ENCODE measurements at regions not wholly inside any gene's neighbourhood (a gene's known extent, or its start where the extent isn't known, plus 50 kb on each side); places are given as distances from the start of the nearest gene placed in this dataset.

- TF ChIP-seq EZH2 (IDR thresholded peaks at IDR 0.05; ENCODE audit: borderline replicate concordance, low read depth, low read length, severe bottlenecking) (no peak), CTCF (IDR thresholded peaks at IDR 0.05; ENCODE audit: borderline replicate concordance, extremely low read depth, low read length, poor library complexity, severe bottlenecking) (no peak)
These were observed 285.0 kb upstream of the BMP2 start for GRCh38 chr20:6482486-6482885.

Data from DND-41 (cell line).